ENCODE measurements at regions not wholly inside any gene's neighbourhood (a gene's known extent, or its start where the extent isn't known, plus 50 kb on each side); places are given as distances from the start of the nearest gene placed in this dataset.

GRCh38 chr9:88326936-88327335 is 61.3 kb upstream of the SPIN1 start:
- no peak for DNase-seq

GRCh38 chr9:88326015-88326414 is 62.2 kb upstream of the SPIN1 start:
- no peak for DNase-seq

- DNase-seq = peak; percentile 31 to 33
Observed at GRCh38 chr9:88322906-88323566, 65.2 kb upstream of the SPIN1 start.

- DNase-seq = no peak
Observed at GRCh38 chr9:88321764-88322163, 66.5 kb upstream of the SPIN1 start.

GRCh38 chr9:88320748-88321415 is 67.4 kb upstream of the SPIN1 start:
- no peak for DNase-seq

- DNase-seq = no peak
Observed at GRCh38 chr9:88319936-88320747, 68.1 kb upstream of the SPIN1 start.

GRCh38 chr9:88313364-88314220 is 74.7 kb upstream of the SPIN1 start:
- peak; percentile 59 to 65 for DNase-seq

GRCh38 chr9:88312517-88313103 is 75.6 kb upstream of the SPIN1 start:
- peak in 1 of 2 donors; percentile 20 for DNase-seq

- DNase-seq = no peak
Observed at GRCh38 chr9:88312045-88312444, 76.2 kb upstream of the SPIN1 start.

GRCh38 chr9:88310310-88310980 is 77.8 kb upstream of the SPIN1 start:
- DNase-seq = no peak

- DNase-seq = no peak
Observed at GRCh38 chr9:88308831-88309560, 79.2 kb upstream of the SPIN1 start.

- DNase-seq = no peak
Observed at GRCh38 chr9:88307136-88307535, 81.1 kb upstream of the SPIN1 start.

- DNase-seq = peak; percentile 53 to 59
Observed at GRCh38 chr9:88303721-88304451, 84.4 kb upstream of the SPIN1 start.

GRCh38 chr9:88302579-88303324 is 85.5 kb upstream of the SPIN1 start:
- no peak for DNase-seq

GRCh38 chr9:88300556-88300955 is 87.7 kb upstream of the SPIN1 start:
- DNase-seq = no peak

GRCh38 chr9:88291856-88292255 is 96.4 kb upstream of the SPIN1 start:
- no peak for DNase-seq

GRCh38 chr9:88291056-88291455 is 97.2 kb upstream of the SPIN1 start:
- no peak for DNase-seq

- no peak for DNase-seq
Observed at GRCh38 chr9:88289532-88289931, 98.7 kb upstream of the SPIN1 start.

GRCh38 chr9:88287972-88288371 is 100.3 kb upstream of the SPIN1 start:
- DNase-seq = no peak
